ENCODE measurements at regions not wholly inside any gene's neighbourhood (a gene's known extent, or its start where the extent isn't known, plus 50 kb on each side); places are given as distances from the start of the nearest gene placed in this dataset.
A peak's percentile ranks its signal among the peaks of the same experiment; 100 is the strongest.

DNA sequence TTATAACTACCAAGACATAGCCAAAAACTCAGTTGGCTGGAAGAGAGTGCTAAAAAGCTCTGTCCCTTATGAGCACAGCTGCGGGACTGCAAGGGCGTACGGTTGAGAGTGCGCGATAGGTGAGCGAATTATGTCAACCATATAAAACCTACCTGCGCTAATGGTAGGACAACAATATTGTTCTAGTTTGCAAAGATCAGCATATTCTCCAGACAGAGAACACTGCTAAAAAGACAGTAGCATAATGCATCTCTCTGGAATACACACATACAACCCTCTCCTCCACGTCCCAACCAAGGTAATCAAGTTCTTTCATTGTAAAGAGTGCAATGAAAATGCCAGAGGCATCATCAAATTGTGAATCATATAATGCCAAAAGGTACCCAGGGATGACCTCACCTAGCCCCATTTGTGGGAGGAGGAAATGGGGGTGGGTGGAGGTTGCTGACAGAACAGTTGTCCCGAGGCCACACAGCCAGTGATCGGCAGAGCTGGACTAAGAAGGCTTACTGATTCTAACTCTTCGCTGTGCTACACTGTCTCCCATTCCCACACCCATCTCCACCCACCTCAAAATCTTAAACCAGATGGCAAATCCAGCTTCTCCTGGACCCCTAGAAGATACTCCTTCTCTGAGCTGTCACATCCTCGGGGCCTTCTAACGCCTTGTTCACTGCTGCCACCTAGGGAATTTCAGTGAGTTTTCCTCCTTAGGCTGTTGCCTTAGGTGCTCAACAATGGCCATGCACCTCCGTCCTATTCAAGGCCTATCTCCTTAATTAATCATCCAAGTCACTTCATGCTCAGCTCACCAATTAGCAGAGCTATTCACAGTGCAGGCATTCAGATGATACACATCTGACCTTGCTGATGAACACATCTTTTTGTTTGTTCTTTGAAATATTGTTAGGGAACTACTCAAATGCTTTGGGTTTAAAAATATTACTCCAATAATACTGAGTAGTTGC, 60.7 kb downstream of the RPL22L1 start (continued):
- TF ChIP-seq ZBTB7A (IDR thresholded peaks at IDR 0.05; ENCODE audit: borderline replicate concordance, control insufficient read depth, low read depth, low read length) (peak; percentile 19; the same call in 1 of the 2 replicates), XRCC5 (IDR thresholded peaks at IDR 0.05; ENCODE audit: low read depth, low read length) (no peak), SP2 (IDR thresholded peaks at IDR 0.05; ENCODE audit: extremely low read depth, low read depth, low read length, poor library complexity, severe bottlenecking) (no peak), HDAC3 (IDR thresholded peaks at IDR 0.05; ENCODE audit: borderline replicate concordance, partially characterized antibody) (no peak), EP300 (IDR thresholded peaks at IDR 0.05; ENCODE audit: low read length) (peak; percentile 25; the same call in 1 of the 2 replicates)
- TF ChIP-seq, protein P1, sequence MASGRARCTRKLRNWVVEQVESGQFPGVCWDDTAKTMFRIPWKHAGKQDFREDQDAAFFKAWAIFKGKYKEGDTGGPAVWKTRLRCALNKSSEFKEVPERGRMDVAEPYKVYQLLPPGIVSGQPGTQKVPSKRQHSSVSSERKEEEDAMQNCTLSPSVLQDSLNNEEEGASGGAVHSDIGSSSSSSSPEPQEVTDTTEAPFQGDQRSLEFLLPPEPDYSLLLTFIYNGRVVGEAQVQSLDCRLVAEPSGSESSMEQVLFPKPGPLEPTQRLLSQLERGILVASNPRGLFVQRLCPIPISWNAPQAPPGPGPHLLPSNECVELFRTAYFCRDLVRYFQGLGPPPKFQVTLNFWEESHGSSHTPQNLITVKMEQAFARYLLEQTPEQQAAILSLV (tag; IDR thresholded peaks at IDR 0.05), result no peak

DNA sequence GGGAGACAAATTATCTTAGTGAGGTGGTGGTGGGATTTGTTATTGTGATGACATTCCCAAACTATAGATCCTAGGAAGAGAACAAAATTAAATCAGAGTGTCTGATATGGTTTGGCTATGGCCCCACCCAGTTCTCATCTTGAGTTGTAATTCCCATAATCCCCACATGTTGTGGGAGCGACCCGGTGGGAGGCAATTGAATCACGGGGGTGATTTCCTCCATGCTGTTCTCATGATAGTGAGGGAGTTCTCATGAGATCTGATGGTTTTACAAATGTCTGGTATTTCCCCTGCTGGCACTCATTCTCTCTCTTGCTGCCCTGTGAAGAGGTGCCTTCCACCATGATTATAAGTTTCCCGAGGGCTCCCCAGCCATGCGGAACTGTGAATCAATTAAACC, 62.0 kb downstream of the RPL22L1 start:
- H3K4me2 ChIP-seq (ENCODE audit: insufficient read depth, low read length), result no peak overlapping the region
- WGBS (ENCODE audit: insufficient coverage, low coverage, missing lambda C conversion rate), result 80% methylated on average over 5 of the region's 5 CpGs
- no TSS peak for BruUV-seq (replicated peaks)
- no peaks in the 10 kb centered on the region for H4K20me1 ChIP-seq (replicated peaks; ENCODE audit: control insufficient read depth, insufficient read depth, low read length)
- H3K4me3 ChIP-seq, result no peak overlapping the region
- H3K27me3 ChIP-seq (ENCODE audit: control insufficient read depth in 2 of 2, insufficient read depth in 2 of 2, low read length in 2 of 2), result no peaks in the 10 kb centered on the region
- CTCF ChIA-PET (ENCODE audit: low intra/inter-chr PET ratio), result no interaction called here
- no peak overlapping the region for H3K9ac ChIP-seq (ENCODE audit: insufficient read depth in 1 of 2, low read depth in 2 of 2, low read length in 2 of 2)
- no peak overlapping the region for H2AFZ ChIP-seq (ENCODE audit: low read depth, low read length)
- no peak for TF ChIP-seq NR2C1 (IDR thresholded peaks at IDR 0.05)
- no peak for TF ChIP-seq NR2C1 (tag; IDR thresholded peaks at IDR 0.05)
- 0 out of 2 replicates have a peak, but pooled peaks have one; percentile 15 for TF ChIP-seq SMAD4 (CRISPR knock-in tag; conservative IDR thresholded peaks at IDR 0.05)
- TF ChIP-seq, protein P2, sequence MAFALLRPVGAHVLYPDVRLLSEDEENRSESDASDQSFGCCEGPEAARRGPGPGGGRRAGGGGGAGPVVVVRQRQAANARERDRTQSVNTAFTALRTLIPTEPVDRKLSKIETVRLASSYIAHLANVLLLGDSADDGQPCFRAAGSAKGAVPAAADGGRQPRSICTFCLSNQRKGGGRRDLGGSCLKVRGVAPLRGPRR (CRISPR knock-in tag; IDR thresholded peaks at IDR 0.05), result 0 out of 2 replicates have a peak, but pooled peaks have one; percentile 47
- H3K79me2 ChIP-seq (ENCODE audit: control insufficient read depth, insufficient read depth, low read length), result no peaks in the 10 kb centered on the region
- intact Hi-C loops (cut with micrococcal nuclease), result loop anchor here (2.0 to 5.0 kb wide), 4 partner anchors 41 to 186 kb away; no protein-coding TSS in a partner anchor
- FAIRE-seq, result no peak
- in situ Hi-C loops (cut with MboI), result loop anchor here (5.0 kb wide), 1 partner anchor 116 kb away; no protein-coding TSS in a partner anchor
- H3K27ac ChIP-seq (ENCODE audit: extremely low read depth, low read depth, low read length), result no peak overlapping the region
- no peaks in the 10 kb centered on the region for H3K9me1 ChIP-seq (ENCODE audit: control insufficient read depth, insufficient read depth, low read length)
- H3K36me3 ChIP-seq (ENCODE audit: control insufficient read depth, insufficient read depth, low read length), result no peaks in the 10 kb centered on the region
- DNase-seq (ENCODE audit: extremely low read depth in 1 of 4, low spot score in 3 of 4), result no peak
- POLR2A ChIA-PET, result no interaction called here
- H3K9me3 ChIP-seq (replicated peaks; ENCODE audit: control insufficient read depth, insufficient read depth, low read depth, low read length), result no peaks in the 10 kb centered on the region
- H3K4me1 ChIP-seq (replicated peaks in 1 of 2; ENCODE audit: control insufficient read depth in 2 of 2, insufficient read depth in 2 of 2, low read length in 2 of 2), result peaks cover 9 to 33% of the 10 kb centered on the region in 2 experiments; a peak in 4 of 5 replicates
- ATAC-seq, result no peak

Data from K562 (cell line).